ENCODE measurements at regions not wholly inside any gene's neighbourhood (a gene's known extent, or its start where the extent isn't known, plus 50 kb on each side); places are given as distances from the start of the nearest gene placed in this dataset.
"Not testable (repeated sequence)": the region's sequence is repeated elsewhere in the genome, so short reads cannot be mapped to it uniquely, and the experiment has no call there.

- Histone ChIP-seq H3K27ac (ENCODE audit: insufficient read depth, low read length, poor library complexity, severe bottlenecking) (no peak overlapping the region), H3K4me1 (ENCODE audit: control insufficient read depth, insufficient read depth, low read length, poor library complexity, severe bottlenecking) (no peaks in the 10 kb centered on the region), H3K4me3 (ENCODE audit: insufficient read depth, low read depth, low read length, poor library complexity, severe bottlenecking) (no peak overlapping the region), H3K27me3 (replicated peaks; ENCODE audit: control insufficient read depth, insufficient read depth, low read length, poor library complexity, severe bottlenecking) (no peaks in the 10 kb centered on the region), H3K9me3 (ENCODE audit: control insufficient read depth, low read length) (no peaks in the 10 kb centered on the region), H3K36me3 (ENCODE audit: control insufficient read depth, insufficient read depth, low read length) (no peaks in the 10 kb centered on the region)
- no peak for DNase-seq
Observed at GRCh38 chr7:69438584-69439412, 159.5 kb upstream of the AUTS2 start.

GRCh38 chr7:69439636-69440325 is 158.5 kb upstream of the AUTS2 start:
- DNase-seq, result no peak
- no peaks in the 10 kb centered on the region for H3K4me1 ChIP-seq (ENCODE audit: control insufficient read depth, insufficient read depth, low read length, poor library complexity, severe bottlenecking)
- no peaks in the 10 kb centered on the region for H3K27me3 ChIP-seq (replicated peaks; ENCODE audit: control insufficient read depth, insufficient read depth, low read length, poor library complexity, severe bottlenecking)
- no peak overlapping the region for H3K27ac ChIP-seq (ENCODE audit: insufficient read depth, low read length, poor library complexity, severe bottlenecking)
- H3K9me3 ChIP-seq (ENCODE audit: control insufficient read depth, low read length), result no peaks in the 10 kb centered on the region
- H3K4me3 ChIP-seq (ENCODE audit: insufficient read depth, low read depth, low read length, poor library complexity, severe bottlenecking), result no peak overlapping the region
- no peaks in the 10 kb centered on the region for H3K36me3 ChIP-seq (ENCODE audit: control insufficient read depth, insufficient read depth, low read length)

- Histone ChIP-seq H3K27me3 (replicated peaks; ENCODE audit: control insufficient read depth, insufficient read depth, low read length, poor library complexity, severe bottlenecking) (no peaks in the 10 kb centered on the region), H3K9me3 (ENCODE audit: control insufficient read depth, low read length) (no peaks in the 10 kb centered on the region), H3K36me3 (ENCODE audit: control insufficient read depth, insufficient read depth, low read length) (no peaks in the 10 kb centered on the region), H3K4me1 (ENCODE audit: control insufficient read depth, insufficient read depth, low read length, poor library complexity, severe bottlenecking) (no peaks in the 10 kb centered on the region), H3K27ac (ENCODE audit: insufficient read depth, low read length, poor library complexity, severe bottlenecking) (no peak overlapping the region), H3K4me3 (ENCODE audit: insufficient read depth, low read depth, low read length, poor library complexity, severe bottlenecking) (no peak overlapping the region)
- no peak for DNase-seq
Observed at GRCh38 chr7:69440976-69441375, 157.3 kb upstream of the AUTS2 start.

GRCh38 chr7:69443136-69443535 is 155.1 kb upstream of the AUTS2 start:
- Histone ChIP-seq H3K4me3 (ENCODE audit: insufficient read depth, low read depth, low read length, poor library complexity, severe bottlenecking) (no peak overlapping the region), H3K27ac (ENCODE audit: insufficient read depth, low read length, poor library complexity, severe bottlenecking) (no peak overlapping the region), H3K27me3 (replicated peaks; ENCODE audit: control insufficient read depth, insufficient read depth, low read length, poor library complexity, severe bottlenecking) (no peaks in the 10 kb centered on the region), H3K4me1 (ENCODE audit: control insufficient read depth, insufficient read depth, low read length, poor library complexity, severe bottlenecking) (no peaks in the 10 kb centered on the region), H3K9me3 (ENCODE audit: control insufficient read depth, low read length) (no peaks in the 10 kb centered on the region), H3K36me3 (ENCODE audit: control insufficient read depth, insufficient read depth, low read length) (no peaks in the 10 kb centered on the region)
- no peak for DNase-seq

- Histone ChIP-seq H3K27me3 (replicated peaks; ENCODE audit: control insufficient read depth, insufficient read depth, low read length, poor library complexity, severe bottlenecking) (no peaks in the 10 kb centered on the region), H3K9me3 (ENCODE audit: control insufficient read depth, low read length) (no peaks in the 10 kb centered on the region), H3K4me1 (ENCODE audit: control insufficient read depth, insufficient read depth, low read length, poor library complexity, severe bottlenecking) (no peaks in the 10 kb centered on the region), H3K4me3 (ENCODE audit: insufficient read depth, low read depth, low read length, poor library complexity, severe bottlenecking) (no peak overlapping the region), H3K36me3 (ENCODE audit: control insufficient read depth, insufficient read depth, low read length) (no peaks in the 10 kb centered on the region), H3K27ac (ENCODE audit: insufficient read depth, low read length, poor library complexity, severe bottlenecking) (no peak overlapping the region)
- no peak for DNase-seq
Observed at GRCh38 chr7:69445541-69445940, 152.7 kb upstream of the AUTS2 start.

GRCh38 chr7:69446213-69446612 is 152.1 kb upstream of the AUTS2 start:
- not testable (repeated sequence) for H3K27me3 ChIP-seq (replicated peaks; ENCODE audit: control insufficient read depth, insufficient read depth, low read length, poor library complexity, severe bottlenecking); H3K4me1 ChIP-seq (ENCODE audit: control insufficient read depth, insufficient read depth, low read length, poor library complexity, severe bottlenecking); H3K36me3 ChIP-seq (ENCODE audit: control insufficient read depth, insufficient read depth, low read length); H3K4me3 ChIP-seq (ENCODE audit: insufficient read depth, low read depth, low read length, poor library complexity, severe bottlenecking); H3K27ac ChIP-seq (ENCODE audit: insufficient read depth, low read length, poor library complexity, severe bottlenecking); H3K9me3 ChIP-seq (ENCODE audit: control insufficient read depth, low read length); DNase-seq

- Histone ChIP-seq H3K36me3 (ENCODE audit: control insufficient read depth, insufficient read depth, low read length) (no peaks in the 10 kb centered on the region), H3K27ac (ENCODE audit: insufficient read depth, low read length, poor library complexity, severe bottlenecking) (no peak overlapping the region), H3K27me3 (replicated peaks; ENCODE audit: control insufficient read depth, insufficient read depth, low read length, poor library complexity, severe bottlenecking) (no peaks in the 10 kb centered on the region), H3K9me3 (ENCODE audit: control insufficient read depth, low read length) (no peaks in the 10 kb centered on the region), H3K4me1 (ENCODE audit: control insufficient read depth, insufficient read depth, low read length, poor library complexity, severe bottlenecking) (no peaks in the 10 kb centered on the region), H3K4me3 (ENCODE audit: insufficient read depth, low read depth, low read length, poor library complexity, severe bottlenecking) (no peak overlapping the region)
- DNase-seq, result no peak
Observed at GRCh38 chr7:69448071-69448470, 150.2 kb upstream of the AUTS2 start.

GRCh38 chr7:69450456-69450855 is 147.8 kb upstream of the AUTS2 start:
- DNase-seq, result no peak
- H3K36me3 ChIP-seq (ENCODE audit: control insufficient read depth, insufficient read depth, low read length), result no peaks in the 10 kb centered on the region
- no peaks in the 10 kb centered on the region for H3K4me1 ChIP-seq (ENCODE audit: control insufficient read depth, insufficient read depth, low read length, poor library complexity, severe bottlenecking)
- no peaks in the 10 kb centered on the region for H3K9me3 ChIP-seq (ENCODE audit: control insufficient read depth, low read length)
- H3K4me3 ChIP-seq (ENCODE audit: insufficient read depth, low read depth, low read length, poor library complexity, severe bottlenecking), result no peak overlapping the region
- no peaks in the 10 kb centered on the region for H3K27me3 ChIP-seq (replicated peaks; ENCODE audit: control insufficient read depth, insufficient read depth, low read length, poor library complexity, severe bottlenecking)
- no peak overlapping the region for H3K27ac ChIP-seq (ENCODE audit: insufficient read depth, low read length, poor library complexity, severe bottlenecking)

- Histone ChIP-seq H3K4me3 (ENCODE audit: insufficient read depth, low read depth, low read length, poor library complexity, severe bottlenecking) (no peak overlapping the region), H3K36me3 (ENCODE audit: control insufficient read depth, insufficient read depth, low read length) (no peaks in the 10 kb centered on the region), H3K9me3 (ENCODE audit: control insufficient read depth, low read length) (no peaks in the 10 kb centered on the region), H3K27me3 (replicated peaks; ENCODE audit: control insufficient read depth, insufficient read depth, low read length, poor library complexity, severe bottlenecking) (no peaks in the 10 kb centered on the region), H3K4me1 (ENCODE audit: control insufficient read depth, insufficient read depth, low read length, poor library complexity, severe bottlenecking) (no peaks in the 10 kb centered on the region), H3K27ac (ENCODE audit: insufficient read depth, low read length, poor library complexity, severe bottlenecking) (no peak overlapping the region)
- DNase-seq, result no peak
Observed at GRCh38 chr7:69451715-69452114, 146.6 kb upstream of the AUTS2 start.

GRCh38 chr7:69452797-69453196 is 145.5 kb upstream of the AUTS2 start:
- Histone ChIP-seq H3K27me3 (replicated peaks; ENCODE audit: control insufficient read depth, insufficient read depth, low read length, poor library complexity, severe bottlenecking) (no peaks in the 10 kb centered on the region), H3K9me3 (ENCODE audit: control insufficient read depth, low read length) (no peaks in the 10 kb centered on the region), H3K4me3 (ENCODE audit: insufficient read depth, low read depth, low read length, poor library complexity, severe bottlenecking) (no peak overlapping the region), H3K27ac (ENCODE audit: insufficient read depth, low read length, poor library complexity, severe bottlenecking) (no peak overlapping the region), H3K36me3 (ENCODE audit: control insufficient read depth, insufficient read depth, low read length) (no peaks in the 10 kb centered on the region), H3K4me1 (ENCODE audit: control insufficient read depth, insufficient read depth, low read length, poor library complexity, severe bottlenecking) (no peaks in the 10 kb centered on the region)
- no peak for DNase-seq
